ENCODE measurements at regions not wholly inside any gene's neighbourhood (a gene's known extent, or its start where the extent isn't known, plus 50 kb on each side); places are given as distances from the start of the nearest gene placed in this dataset.

- no peak for TF ChIP-seq CTCF (conservative IDR thresholded peaks at IDR 0.05)
- Histone ChIP-seq H3K9me3 (ENCODE audit: control insufficient read depth, low read depth, low read length) (no peaks in the 10 kb centered on the region), H3K79me2 (ENCODE audit: insufficient read depth, low read length) (no peaks in the 10 kb centered on the region), H2BK20ac (ENCODE audit: low read depth, low read length, poor library complexity, severe bottlenecking) (no peak overlapping the region), H4K8ac (replicated peaks; ENCODE audit: insufficient read length, low read depth, low read length) (no peak overlapping the region), H3K23ac (ENCODE audit: insufficient read length, low read depth, low read length) (no peak overlapping the region), H3K27ac (ENCODE audit: insufficient read length, low read depth, low read length) (no peak overlapping the region), H3K23me2 (ENCODE audit: insufficient read length, low read depth, low read length, poor library complexity, severe bottlenecking) (no peaks in the 10 kb centered on the region), H2BK15ac (ENCODE audit: low read depth, low read length) (no peak overlapping the region), H3K4me1 (ENCODE audit: insufficient read depth, low read length) (peaks cover 7% of the 10 kb centered on the region; the same call in 1 of the 2 replicates), H3K18ac (ENCODE audit: insufficient read length, low read depth, low read length) (no peak overlapping the region), H3T11ph (ENCODE audit: low read length) (no peak overlapping the region), H3K79me1 (ENCODE audit: insufficient read depth, low read depth, low read length, poor library complexity, severe bottlenecking) (no peaks in the 10 kb centered on the region), H2BK12ac (ENCODE audit: insufficient read length, low read depth, low read length) (no peak overlapping the region), H3K56ac (ENCODE audit: insufficient read length, low read depth, low read length) (no peak overlapping the region), H3K4me2 (ENCODE audit: insufficient read depth, insufficient read length, low read length) (no peak overlapping the region), H4K91ac (ENCODE audit: insufficient read length, low read depth, low read length) (no peak overlapping the region), H2BK120ac (ENCODE audit: low read depth, low read length, poor library complexity, severe bottlenecking) (no peak overlapping the region), H4K5ac (ENCODE audit: insufficient read length, low read depth, low read length) (no peak overlapping the region), H2BK5ac (ENCODE audit: insufficient read length, low read length) (no peak overlapping the region), H3K27me3 (ENCODE audit: insufficient read depth, low read length) (no peaks in the 10 kb centered on the region), H3K14ac (ENCODE audit: insufficient read depth, low read length) (no peak overlapping the region), H3K4ac (ENCODE audit: low read depth, low read length) (no peak overlapping the region), H4K20me1 (ENCODE audit: control insufficient read depth, insufficient read depth, insufficient read length) (no peaks in the 10 kb centered on the region), H2AFZ (ENCODE audit: low read length) (no peak overlapping the region), H3K9ac (ENCODE audit: extremely low read depth, insufficient read length, low read length) (no peak overlapping the region), H2AK5ac (ENCODE audit: insufficient read length, low read length) (no peak overlapping the region)
- Mint-ChIP-seq H3K36me3 (ENCODE audit: insufficient read depth in 1 of 3, low read depth in 3 of 3) (peaks cover 4 to 14% (median 5%) of the 10 kb centered on the region in 3 experiments; a peak in 4 of 7 replicates), H3K9me3 (peaks cover 7 to 10% of the 10 kb centered on the region in 2 experiments), H3K4me3 (no peak overlapping the region), H3K27me3 (ENCODE audit: low read depth) (no peaks in the 10 kb centered on the region), H3K4me1 (peaks cover 49 to 57% of the 10 kb centered on the region in 2 experiments), H3K27ac (no peak overlapping the region)
- no CpG with 5 or more reads among the region's 4 CpGs for whole genome bisulfite sequencing (ENCODE audit: extremely low coverage, insufficient read length, low lambda C conversion rate)
- no peak for DNase-seq
Observed at GRCh38 chr13:59442461-59442860, 721.3 kb downstream of the DIAPH3 start.
